ENCODE measurements at regions not wholly inside any gene's neighbourhood (a gene's known extent, or its start where the extent isn't known, plus 50 kb on each side); places are given as distances from the start of the nearest gene placed in this dataset.

GRCh38 chr9:71567890-71568289 is 200.4 kb downstream of the CEMIP2 start:
- no peak overlapping the region for H3K4me3 ChIP-seq (replicated peaks in 1 of 3; ENCODE audit: insufficient read depth in 1 of 3, low read depth in 1 of 3, low read length in 3 of 3)
- intact Hi-C loops (cut with micrococcal nuclease): no loop called here
- TF ChIP-seq FOS (IDR thresholded peaks at IDR 0.05; ENCODE audit: borderline replicate concordance, insufficient read depth, low read length): no peak
- TF ChIP-seq CTCF (IDR thresholded peaks at IDR 0.05; ENCODE audit: extremely low read depth in 1 of 2, insufficient read depth in 1 of 2, low read depth in 1 of 2, low read length in 2 of 2): no peak
- TF ChIP-seq POLR2AphosphoS5 (IDR thresholded peaks at IDR 0.05; ENCODE audit: insufficient read depth, low read depth, low read length): no peak
- TF ChIP-seq MYC (IDR thresholded peaks at IDR 0.05; ENCODE audit: low read depth, low read length): no peak
- no peak for TF ChIP-seq POLR2A (IDR thresholded peaks at IDR 0.05; ENCODE audit: low read depth, low read length)
- no peak for TF ChIP-seq EZH2 (IDR thresholded peaks at IDR 0.05; ENCODE audit: borderline replicate concordance, low read depth, low read length, severe bottlenecking)
- no peak for TF ChIP-seq GATA2 (IDR thresholded peaks at IDR 0.05; ENCODE audit: insufficient read depth, insufficient read length, low read depth, low read length)
- no peak for TF ChIP-seq JUN (IDR thresholded peaks at IDR 0.05; ENCODE audit: borderline replicate concordance, insufficient read depth, insufficient read length, low read depth)
- no peak for TF ChIP-seq MAX (IDR thresholded peaks at IDR 0.05; ENCODE audit: insufficient read depth, insufficient read length)
- dilution Hi-C loops (cut with MboI; ENCODE audit: extremely low pct_ligation_motif_present, low sequenced_read_pairs): no loop called here
- H4K20me1 ChIP-seq (replicated peaks; ENCODE audit: control insufficient read depth, extremely low read depth, insufficient read depth, low read length): no peaks in the 10 kb centered on the region
- H3K9me3 ChIP-seq (replicated peaks; ENCODE audit: control insufficient read depth, insufficient read depth, low read length): no peaks in the 10 kb centered on the region
- no peak for DNase-seq (ENCODE audit: low read depth, low spot score)
- peaks cover under 1 to 6% of the 10 kb centered on the region in 2 experiments for H3K27me3 ChIP-seq (ENCODE audit: control insufficient read depth in 2 of 2, insufficient read depth in 2 of 2, low read length in 2 of 2)
- ChIA-PET CTCF (no interaction called here), POLR2A (no interaction called here)
- H3K9ac ChIP-seq (replicated peaks; ENCODE audit: extremely low read depth, insufficient read depth, low read length): no peak overlapping the region
- H3K9me1 ChIP-seq (replicated peaks; ENCODE audit: control insufficient read depth, extremely low read depth, insufficient read depth, low read length): no peaks in the 10 kb centered on the region
- no peak overlapping the region for H3K27ac ChIP-seq (ENCODE audit: insufficient read depth, low read depth, low read length)
- H3K79me2 ChIP-seq (ENCODE audit: control insufficient read depth, insufficient read depth, low read length): no peaks in the 10 kb centered on the region
- no peak overlapping the region for H2AFZ ChIP-seq (ENCODE audit: low read depth, low read length)
- FAIRE-seq: no peak
- no peak overlapping the region for H3K4me2 ChIP-seq (ENCODE audit: insufficient read depth, low read length)
- no TSS peak for BruUV-seq (replicated peaks)
- H3K4me1 ChIP-seq (ENCODE audit: control insufficient read depth, extremely low read depth, insufficient read depth, low read length): no peaks in the 10 kb centered on the region
- no peaks in the 10 kb centered on the region for H3K36me3 ChIP-seq (ENCODE audit: control insufficient read depth in 2 of 2, extremely low read depth in 1 of 2, insufficient read depth in 2 of 2, low read length in 2 of 2)

Measured in endothelial cell of umbilical vein (primary cell).